ENCODE measurements at regions not wholly inside any gene's neighbourhood (a gene's known extent, or its start where the extent isn't known, plus 50 kb on each side); places are given as distances from the start of the nearest gene placed in this dataset.

- intact Hi-C loops (cut with micrococcal nuclease) = no loop called here
- under 1% methylated on average over 11 of the region's 15 CpGs for WGBS (ENCODE audit: insufficient coverage, low coverage, missing lambda C conversion rate)
- no peak for ATAC-seq
- peaks cover 8 to 26% of the 10 kb centered on the region in 2 experiments; a peak in 4 of 5 replicates for H3K27me3 ChIP-seq (ENCODE audit: control insufficient read depth in 2 of 2, insufficient read depth in 2 of 2, low read length in 2 of 2)
- H2AFZ ChIP-seq (ENCODE audit: low read depth, low read length) = no peak overlapping the region
- H3K4me2 ChIP-seq (ENCODE audit: insufficient read depth, low read length) = no peak overlapping the region
- no peaks in the 10 kb centered on the region for H3K79me2 ChIP-seq (ENCODE audit: control insufficient read depth, insufficient read depth, low read length)
- no peaks in the 10 kb centered on the region for H3K9me1 ChIP-seq (ENCODE audit: control insufficient read depth, insufficient read depth, low read length)
- no TSS peak for BruUV-seq (replicated peaks)
- FAIRE-seq = no peak
- H3K36me3 ChIP-seq (ENCODE audit: control insufficient read depth, insufficient read depth, low read length) = no peaks in the 10 kb centered on the region
- no peak for DNase-seq (ENCODE audit: extremely low read depth in 1 of 4, low spot score in 3 of 4)
- no peaks in the 10 kb centered on the region; a peak in 1 of 5 replicates for H3K4me1 ChIP-seq (replicated peaks in 1 of 2; ENCODE audit: control insufficient read depth in 2 of 2, insufficient read depth in 2 of 2, low read length in 2 of 2)
- no peaks in the 10 kb centered on the region for H4K20me1 ChIP-seq (replicated peaks; ENCODE audit: control insufficient read depth, insufficient read depth, low read length)
- CTCF ChIA-PET (ENCODE audit: low intra/inter-chr PET ratio) = no interaction called here
- POLR2A ChIA-PET = interaction anchor here (0.6 to 1.2 kb wide), 2 partner anchors 7 to 10 kb away, joined by 3 read pairs; no protein-coding TSS in a partner anchor
- no peak overlapping the region for H3K4me3 ChIP-seq
- in situ Hi-C loops (cut with MboI) = loop anchor here (25.0 kb wide), 1 partner anchor 1072 kb away; no protein-coding TSS in a partner anchor
- no peak overlapping the region for H3K27ac ChIP-seq (ENCODE audit: extremely low read depth, low read depth, low read length)
- no peaks in the 10 kb centered on the region for H3K9me3 ChIP-seq (replicated peaks; ENCODE audit: control insufficient read depth, insufficient read depth, low read depth, low read length)
- no peak overlapping the region for H3K9ac ChIP-seq (ENCODE audit: insufficient read depth in 1 of 2, low read depth in 2 of 2, low read length in 2 of 2)
- TF ChIP-seq ZNF79 (CRISPR knock-in tag; IDR thresholded peaks at IDR 0.05; ENCODE audit: low read depth) (no peak), ATF3 (IDR thresholded peaks at IDR 0.05) (no peak), ATF3 (CRISPR knock-in tag; conservative IDR thresholded peaks at IDR 0.05) (no peak), ZNF830 (CRISPR knock-in tag; IDR thresholded peaks at IDR 0.05) (no peak), HIVEP1 (CRISPR knock-in tag; IDR thresholded peaks at IDR 0.05) (no peak), EWSR1 (IDR thresholded peaks at IDR 0.05; ENCODE audit: borderline replicate concordance, low read depth, partially characterized antibody) (no peak), PURB (CRISPR knock-in tag; IDR thresholded peaks at IDR 0.05; ENCODE audit: low read depth) (no peak), ZBTB11 (CRISPR knock-in tag; IDR thresholded peaks at IDR 0.05) (no peak), ARID1B (IDR thresholded peaks at IDR 0.05) (no peak), PHF20 (IDR thresholded peaks at IDR 0.05; ENCODE audit: partially characterized antibody) (no peak), ZNF41 (CRISPR knock-in tag; conservative IDR thresholded peaks at IDR 0.05) (no peak), KDM4B (IDR thresholded peaks at IDR 0.05; ENCODE audit: borderline replicate concordance in 2 of 2, low read depth in 1 of 2) (no peak), NFRKB (IDR thresholded peaks at IDR 0.05; ENCODE audit: low read depth) (no peak), ZNF449 (CRISPR knock-in tag; IDR thresholded peaks at IDR 0.05) (no peak)
These were observed 78.3 kb downstream of the IRX5 start for GRCh38 chr16:55008836-55009510.

Measured in K562 (cell line).